ENCODE measurements at regions not wholly inside any gene's neighbourhood (a gene's known extent, or its start where the extent isn't known, plus 50 kb on each side); places are given as distances from the start of the nearest gene placed in this dataset.

DNA sequence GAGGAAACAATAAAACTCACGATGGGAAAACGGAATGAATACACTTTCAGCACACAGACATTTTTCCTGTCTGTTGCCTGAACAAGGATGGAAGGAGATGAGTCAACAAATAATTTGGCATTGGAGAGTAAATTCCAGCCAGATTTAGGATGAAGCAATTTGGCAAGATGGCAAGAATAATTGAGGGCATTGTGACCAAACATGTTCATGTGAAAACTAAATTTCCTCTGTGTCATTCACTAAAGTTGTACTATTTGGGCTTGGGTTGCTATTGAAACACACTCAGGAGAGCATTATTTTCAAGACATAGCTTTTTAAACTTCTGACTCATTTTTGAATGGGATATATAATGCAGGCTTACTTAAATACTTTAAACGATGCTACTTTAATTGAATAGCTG is 1614.4 kb downstream of the PCDH19 start:
- DNase-seq (ENCODE audit: low read depth) = peak; percentile 56

DNA sequence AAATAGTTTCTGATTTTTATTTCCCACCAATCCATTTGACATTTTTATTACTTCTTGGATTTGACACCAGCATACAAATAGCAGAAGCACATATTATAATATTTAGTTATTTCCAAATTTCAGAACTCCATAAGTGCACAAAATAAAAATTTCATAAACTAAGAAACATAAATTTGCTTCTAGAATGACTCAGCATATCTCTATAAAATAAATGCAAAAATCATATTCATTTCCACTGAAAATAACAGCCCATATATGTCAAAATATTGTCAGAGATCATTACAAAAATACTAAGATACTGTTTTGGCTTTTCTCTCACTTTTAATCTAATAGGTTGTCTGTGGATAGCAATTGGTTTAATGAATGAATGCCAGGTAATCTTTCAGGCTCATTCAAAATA is 1654.2 kb downstream of the PCDH19 start:
- no peak for DNase-seq (ENCODE audit: low read depth)

DNA sequence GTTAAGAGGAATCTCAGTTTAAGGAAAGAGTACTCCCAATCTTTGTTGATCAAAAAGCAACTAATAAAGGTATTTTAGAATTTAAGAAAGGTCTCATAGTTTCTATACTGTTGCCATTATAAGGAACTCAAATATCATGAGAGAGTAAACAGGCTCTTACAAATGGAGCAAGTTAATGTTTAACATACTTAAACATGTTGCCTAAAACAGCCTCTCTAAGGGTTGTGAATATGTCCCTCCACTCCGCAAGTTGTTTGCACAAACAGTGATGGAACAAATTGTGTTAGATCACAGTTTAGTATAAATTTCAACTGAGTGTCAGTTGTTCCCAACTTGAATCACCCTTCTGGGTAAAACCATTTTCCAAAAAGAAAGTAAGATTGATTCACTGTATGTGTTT is 1678.3 kb downstream of the PCDH19 start:
- no peak for DNase-seq (ENCODE audit: low read depth)

DNA sequence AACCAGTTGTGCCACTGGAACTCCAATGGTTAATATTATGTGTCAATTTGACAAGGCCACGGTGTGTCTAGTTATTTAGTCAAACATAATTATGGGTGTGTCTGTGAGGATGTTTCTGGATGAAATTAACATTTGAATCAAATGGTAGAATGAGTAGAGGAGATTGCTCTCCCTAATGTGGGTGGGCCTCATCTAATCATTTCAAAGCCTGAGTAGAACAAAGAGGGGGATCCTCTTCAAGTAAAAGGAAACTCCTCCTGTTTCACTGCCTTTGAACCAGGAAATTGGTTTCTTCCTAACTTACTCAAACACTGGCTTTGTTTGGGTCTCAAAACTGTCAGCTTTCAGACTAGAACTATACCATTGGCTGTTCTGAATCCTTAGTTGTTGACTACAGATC is 1692.1 kb downstream of the PCDH19 start:
- DNase-seq (ENCODE audit: low read depth) = no peak
